GM23338 (cell line): ENCODE measurements at regions not wholly inside any gene's neighbourhood (a gene's known extent, or its start where the extent isn't known, plus 50 kb on each side); places are given as distances from the start of the nearest gene placed in this dataset.

ENCODE experiments used
- ETS1 ChIP-seq: IDR thresholded peaks from 2 replicates; pipeline ENCODE4 v1.6.1; 2016; ENCODE audit warnings: antibody characterized with exemption
- EZH2 ChIP-seq: fragments of 200-600 bp; sonication (generic); IDR thresholded peaks from one replicate; pipeline ENCODE4 v1.8.0; 2017; ENCODE audit warnings: antibody characterized with exemption, mild to moderate bottlenecking, low read depth; ENCODE audit not compliant: unreplicated experiment
- EZH2phosphoT487 ChIP-seq: fragments of 200-600 bp; sonication (generic); IDR thresholded peaks from one replicate; pipeline ENCODE4 v1.8.1; 2018; ENCODE audit warnings: antibody characterized with exemption; ENCODE audit not compliant: unreplicated experiment
- JUNB ChIP-seq: IDR thresholded peaks from one replicate; pipeline ENCODE4 v1.6.1; 2016; ENCODE audit warnings: antibody characterized with exemption; ENCODE audit not compliant: unreplicated experiment
- NANOG ChIP-seq: IDR thresholded peaks from 2 replicates; pipeline ENCODE4 v1.6.1; 2016; ENCODE audit warnings: antibody characterized with exemption, borderline replicate concordance
- POLR2AphosphoS5 ChIP-seq: IDR thresholded peaks from 2 replicates; pipeline ENCODE4 v1.6.1; 2016; ENCODE audit warnings: antibody characterized with exemption, low read depth
- REST ChIP-seq: IDR thresholded peaks from one replicate; pipeline ENCODE4 v1.6.1; 2018; ENCODE audit warnings: antibody characterized with exemption; ENCODE audit not compliant: unreplicated experiment
- STAT1 ChIP-seq: IDR thresholded peaks from one replicate; pipeline ENCODE4 v1.6.1; 2016; ENCODE audit warnings: antibody characterized with exemption; ENCODE audit not compliant: unreplicated experiment
- ZNF114 ChIP-seq: fragments of 250-450 bp; sonication (Bioruptor Pico); IDR thresholded peaks from 2 replicates; pipeline ENCODE4 v1.5.0; 2020; ENCODE audit warnings: mild to moderate bottlenecking, moderate library complexity
- ZNF331 ChIP-seq: fragments of 250-450 bp; sonication (Bioruptor Pico); IDR thresholded peaks from 2 replicates; pipeline ENCODE4 v1.5.0; 2020; ENCODE audit warnings: low read depth, mild to moderate bottlenecking, moderate library complexity
- ZNF462 ChIP-seq: fragments of 250-450 bp; sonication (Bioruptor Pico); IDR thresholded peaks from 2 replicates; pipeline ENCODE4 v1.5.0; 2020; ENCODE audit warnings: mild to moderate bottlenecking, moderate library complexity

DNA sequence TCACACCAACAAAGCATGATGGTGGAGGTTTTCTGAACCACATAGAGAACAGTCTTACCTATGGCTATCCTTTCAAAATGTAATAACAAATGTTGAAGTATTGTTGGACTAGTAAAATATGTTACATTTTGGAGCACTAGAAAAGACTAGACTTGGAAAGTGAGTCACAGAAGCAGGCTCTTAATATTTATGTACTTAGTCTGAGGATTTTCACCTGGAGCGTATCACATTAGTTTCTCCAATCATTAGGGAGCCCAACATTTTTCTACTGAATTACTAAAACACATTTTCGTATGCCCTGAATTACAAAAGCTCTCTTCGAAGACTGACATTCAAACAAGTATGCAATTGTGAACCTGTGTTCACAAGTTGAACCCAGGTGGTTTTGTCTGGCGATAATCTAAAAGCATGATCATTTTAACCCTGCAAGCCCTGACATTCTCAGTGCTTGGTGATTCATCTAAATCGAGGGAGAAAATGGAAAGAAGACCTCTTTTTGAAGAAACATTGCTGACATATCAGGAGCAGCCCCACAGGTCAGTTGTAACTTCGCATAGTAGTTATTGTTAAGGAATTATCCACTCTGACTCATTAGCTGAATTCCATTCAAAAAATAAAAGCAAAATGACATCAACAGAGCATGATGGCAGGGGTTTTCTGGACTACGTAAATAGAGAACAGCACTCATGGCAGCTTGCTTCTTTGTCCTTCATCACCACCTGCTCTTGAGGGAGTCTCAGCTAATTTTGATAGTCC lies 679.8 kb upstream of the NECTIN3 start (continued):
- TF ChIP-seq ZNF462 (CRISPR knock-in tag) (no peak), NANOG (no peak), JUNB (no peak), ZNF331 (CRISPR knock-in tag) (no peak), EZH2 (no peak), POLR2AphosphoS5 (no peak), ETS1 (no peak), ZNF114 (CRISPR knock-in tag) (no peak), STAT1 (no peak), EZH2phosphoT487 (no peak), REST (no peak)
